Uterus (tissue), 3 donors: ENCODE measurements at regions not wholly inside any gene's neighbourhood (a gene's known extent, or its start where the extent isn't known, plus 50 kb on each side); places are given as distances from the start of the nearest gene placed in this dataset.

Experiments
- DNase-seq, 2 donors: peaks; one replicate each; pipeline ENCODE4 v3.0.0-alpha.2; 2019 to 2020
- H3K27ac ChIP-seq, 2 donors: fragments of 200-600 bp; sonication (generic); 1 replicate in 1 of 2; 2 replicates in 1 of 2; pipeline ENCODE4 v1.5.1; 2016 to 2018
- H3K27me3 ChIP-seq, 2 donors: fragments of 200-600 bp; sonication (generic); one replicate each; pipeline ENCODE4 v1.5.1; 2018 to 2019; ENCODE audit warnings: control low read depth in 1 of 2
- H3K36me3 ChIP-seq, 2 donors: fragments of 200-600 bp; sonication (generic); one replicate each; pipeline ENCODE4 v1.5.1; 2019; ENCODE audit warnings: control low read depth in 1 of 2
- H3K4me1 ChIP-seq, 2 donors: fragments of 200-600 bp; sonication (generic); one replicate each; pipeline ENCODE4 v1.5.1; 2018 to 2019; ENCODE audit warnings: control low read depth in 1 of 2
- H3K4me3 ChIP-seq, 2 donors: fragments of 200-600 bp; sonication (generic); 1 replicate in 1 of 2; 2 replicates in 1 of 2; pipeline ENCODE4 v1.5.1; 2018 to 2019; ENCODE audit warnings: mild to moderate bottlenecking in 1 of 2
- H3K9me3 ChIP-seq, 2 donors: fragments of 200-600 bp; sonication (generic); one replicate each; pipeline ENCODE4 v1.5.1; 2019; ENCODE audit warnings: control low read depth in 1 of 2
- CTCF ChIP-seq, 4 experiments: fragments of 200-600 bp in 2 of 4; fragments of 450-650 bp in 2 of 4; sonication (generic) in 2 of 4; IDR thresholded peaks; one replicate each; pipeline ENCODE4 v1.5.1; 2016 to 2019; ENCODE audit warnings: antibody characterized with exemption in 4 of 4, mild to moderate bottlenecking in 2 of 4, moderate library complexity in 1 of 4
- POLR2A ChIP-seq, 2 donors: fragments of 450-650 bp; IDR thresholded peaks; one replicate each; pipeline ENCODE4 v1.6.1; 2016; ENCODE audit warnings: antibody characterized with exemption in 2 of 2, mild to moderate bottlenecking in 1 of 2, moderate library complexity in 1 of 2
- intact Hi-C: fragments of 100-400 bp; cut with DNase I; formaldehyde crosslinking; loops from one replicate; pipeline ENCODE4 v1.15.1; 2023; ENCODE audit warnings: low total_unique reads
- donor health status: DM: yes; HTN: yes; CAD: no.

GRCh38 chr6:1135726-1136414 is 176.0 kb upstream of the FOXQ1 start:
- H3K4me1 ChIP-seq, result no peaks in the 10 kb centered on the region
- no peak overlapping the region for H3K27ac ChIP-seq
- no peaks in the 10 kb centered on the region for H3K27me3 ChIP-seq
- no peak overlapping the region for H3K4me3 ChIP-seq
- no peak for DNase-seq
- intact Hi-C loops, result no loop called here
- TF ChIP-seq CTCF (IDR thresholded peaks at IDR 0.05), result no peak
- TF ChIP-seq POLR2A (IDR thresholded peaks at IDR 0.05), result no peak
- H3K9me3 ChIP-seq, result no peaks in the 10 kb centered on the region
- no peaks in the 10 kb centered on the region for H3K36me3 ChIP-seq

- no peak for TF ChIP-seq CTCF (IDR thresholded peaks at IDR 0.05)
- TF ChIP-seq POLR2A (IDR thresholded peaks at IDR 0.05), result no peak
Measured at GRCh38 chr6:1131285-1132079, 180.4 kb upstream of the FOXQ1 start.

GRCh38 chr6:1130709-1131108 is 181.2 kb upstream of the FOXQ1 start:
- TF ChIP-seq POLR2A (IDR thresholded peaks at IDR 0.05) (no peak), CTCF (IDR thresholded peaks at IDR 0.05) (no peak)
- intact Hi-C loops, result no loop called here
- no peak for DNase-seq
- H3K4me1 ChIP-seq, result no peaks in the 10 kb centered on the region
- H3K27ac ChIP-seq, result no peak overlapping the region
- H3K36me3 ChIP-seq, result no peaks in the 10 kb centered on the region
- no peaks in the 10 kb centered on the region for H3K27me3 ChIP-seq
- H3K9me3 ChIP-seq, result no peaks in the 10 kb centered on the region
- H3K4me3 ChIP-seq, result no peak overlapping the region

More at GRCh38 chr6:1131285-1132079, 180.4 kb upstream of the FOXQ1 start:
- Histone ChIP-seq H3K4me1 (no peaks in the 10 kb centered on the region), H3K4me3 (no peak overlapping the region), H3K9me3 (no peaks in the 10 kb centered on the region), H3K27me3 (no peaks in the 10 kb centered on the region), H3K36me3 (no peaks in the 10 kb centered on the region), H3K27ac (no peak overlapping the region)
- no peak for DNase-seq
- intact Hi-C loops, result no loop called here

- H3K27me3 ChIP-seq, result no peaks in the 10 kb centered on the region
- H3K9me3 ChIP-seq, result no peaks in the 10 kb centered on the region
- intact Hi-C loops, result no loop called here
- H3K36me3 ChIP-seq, result no peaks in the 10 kb centered on the region
- H3K4me3 ChIP-seq, result no peak overlapping the region
- TF ChIP-seq CTCF (IDR thresholded peaks at IDR 0.05), result no peak
- no peak for TF ChIP-seq POLR2A (IDR thresholded peaks at IDR 0.05)
- H3K27ac ChIP-seq, result no peak overlapping the region
- H3K4me1 ChIP-seq, result no peaks in the 10 kb centered on the region
- no peak for DNase-seq
Measured at GRCh38 chr6:1129131-1129530, 182.8 kb upstream of the FOXQ1 start.

GRCh38 chr6:1127597-1128288 is 184.2 kb upstream of the FOXQ1 start:
- Histone ChIP-seq H3K4me1 (no peaks in the 10 kb centered on the region), H3K36me3 (no peaks in the 10 kb centered on the region), H3K27ac (no peak overlapping the region), H3K4me3 (no peak overlapping the region), H3K9me3 (no peaks in the 10 kb centered on the region), H3K27me3 (no peaks in the 10 kb centered on the region)
- TF ChIP-seq POLR2A (IDR thresholded peaks at IDR 0.05), result no peak
- intact Hi-C loops, result no loop called here
- no peak for DNase-seq
